NCI-H460 (cell line): ENCODE measurements at regions not wholly inside any gene's neighbourhood (a gene's known extent, or its start where the extent isn't known, plus 50 kb on each side); places are given as distances from the start of the nearest gene placed in this dataset.

Source experiments
- DNase-seq: peaks from one replicate; pipeline ENCODE4 v3.0.0-alpha.2; 2016; ENCODE audit warnings: low read depth; ENCODE audit errors: extremely low read depth

DNA sequence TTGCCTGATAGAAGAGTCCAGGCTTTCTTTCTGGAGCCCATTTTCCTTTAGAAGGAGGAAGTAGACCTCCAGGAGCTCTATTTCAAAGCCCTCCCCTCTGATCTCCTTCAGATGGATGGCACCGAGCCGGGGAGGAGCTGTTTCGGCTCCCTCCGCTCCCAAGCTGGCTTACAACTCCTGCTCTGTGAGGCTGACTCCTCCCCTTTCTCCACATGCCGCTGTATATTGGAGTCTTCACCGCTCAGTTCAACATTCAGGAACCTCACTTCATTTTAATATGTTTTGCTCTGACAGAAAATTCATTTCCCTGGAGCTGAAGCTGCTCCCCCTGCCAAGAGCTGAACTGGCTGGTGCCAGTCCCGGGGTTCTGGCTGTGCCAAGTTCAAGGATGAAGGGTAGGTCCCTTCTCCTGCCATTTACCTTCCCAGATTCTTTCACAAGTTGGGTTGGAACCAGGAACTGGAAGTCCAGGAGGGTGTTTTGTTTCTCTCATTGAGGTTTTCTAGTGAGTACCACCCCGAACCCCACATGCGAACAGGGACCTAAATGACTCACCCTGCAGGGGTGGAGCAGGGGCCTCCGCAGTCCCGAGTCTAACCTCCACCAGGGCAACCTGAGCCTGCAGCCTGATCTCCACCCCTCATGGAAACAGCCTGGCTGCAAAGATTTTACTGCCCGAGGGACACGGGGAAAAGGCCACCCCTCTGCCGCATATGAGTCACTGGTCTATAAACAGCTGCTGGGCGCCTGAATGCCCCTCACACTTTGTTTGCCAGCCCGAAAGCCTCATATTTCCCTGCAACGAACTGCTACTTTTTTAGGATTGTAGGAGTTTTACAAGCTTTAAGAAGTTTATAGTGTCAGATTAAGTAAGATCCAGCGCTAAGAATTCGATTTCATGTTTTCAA lies 68.6 kb upstream of the FOXA2 start:
- no peak for DNase-seq

DNA sequence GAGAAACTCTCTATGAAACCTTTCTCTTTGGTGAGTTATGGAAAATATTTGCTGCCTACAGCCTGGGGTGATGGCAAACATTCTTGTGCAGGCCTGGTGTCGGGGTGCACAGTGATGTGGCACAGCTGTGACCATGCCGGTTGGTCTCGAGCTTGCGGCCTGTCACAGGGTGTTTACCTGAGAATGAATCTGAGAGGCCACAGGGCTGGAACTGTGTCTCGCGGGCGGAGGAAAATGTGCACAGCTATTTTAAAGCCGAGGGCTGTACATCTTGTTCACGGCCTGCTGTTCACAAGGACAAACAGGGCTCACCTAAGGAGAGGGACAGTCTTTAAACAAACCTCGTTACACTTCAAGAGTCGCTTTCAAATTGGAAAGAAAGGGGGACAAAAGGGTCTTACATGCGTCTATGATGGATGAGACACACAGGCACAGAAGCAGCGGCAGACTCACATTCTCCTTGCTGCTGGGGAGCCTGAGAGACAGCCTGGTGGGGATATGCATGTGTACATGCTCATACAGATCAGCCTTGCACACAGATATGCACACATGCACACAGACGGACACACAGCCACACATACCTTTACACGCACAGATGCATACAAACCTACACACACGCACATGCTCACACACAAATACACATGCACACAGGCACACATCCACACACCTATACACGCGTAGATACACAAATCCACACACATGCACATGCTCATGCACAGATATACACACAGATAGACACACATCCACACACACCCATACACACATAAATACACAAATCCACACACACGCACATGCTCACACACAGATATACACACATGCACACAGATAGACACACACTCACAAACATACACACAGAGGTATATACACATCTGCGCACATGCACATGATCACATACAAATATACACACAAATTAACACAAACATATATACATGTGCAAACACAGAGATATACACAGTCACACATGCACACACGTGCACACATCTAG lies 69.6 kb upstream of the FOXA2 start:
- no peak for DNase-seq

DNA sequence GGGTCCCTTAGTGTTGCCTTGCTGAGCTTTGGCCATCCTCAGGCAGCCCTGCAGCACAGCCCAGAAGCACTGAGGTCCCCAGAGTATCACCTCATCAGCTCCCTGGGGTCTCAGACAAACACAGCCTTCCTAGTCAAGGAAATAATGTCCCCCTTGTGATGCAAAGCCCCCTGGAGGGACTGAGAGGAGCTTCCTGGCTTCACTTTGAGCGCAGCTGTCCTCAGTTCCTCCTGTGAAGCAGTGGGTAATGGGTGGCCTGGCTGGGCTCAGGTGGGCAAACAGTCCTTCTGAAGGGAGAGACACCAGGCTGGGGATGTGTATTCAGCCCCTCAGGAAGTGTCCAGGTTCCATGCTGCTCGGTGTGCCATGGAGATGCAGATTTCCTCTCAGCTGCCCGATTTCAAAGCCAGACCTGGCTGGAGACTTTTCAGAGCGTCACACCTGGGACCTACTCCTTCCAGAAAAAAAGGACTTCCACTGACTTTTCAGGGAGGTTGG lies 79.2 kb upstream of the FOXA2 start:
- no peak for DNase-seq

DNA sequence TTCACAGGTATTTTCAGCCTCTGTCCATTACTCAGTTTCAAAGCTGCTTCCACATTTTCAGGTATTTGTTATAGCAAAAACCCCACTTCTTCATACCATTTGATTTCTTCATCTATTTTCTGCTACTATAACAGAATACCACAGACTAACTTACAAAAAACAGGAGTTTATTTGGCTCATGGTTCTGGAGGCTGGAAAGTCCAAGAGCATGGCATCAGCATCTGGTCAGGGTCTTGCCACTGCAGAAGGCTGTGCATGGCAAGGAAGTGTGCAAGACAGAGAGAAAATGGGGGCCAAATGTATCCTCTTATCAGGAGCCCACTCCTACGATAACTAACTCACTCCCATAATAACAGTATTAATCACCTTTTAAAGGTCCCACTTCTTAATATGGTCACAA lies 82.8 kb upstream of the FOXA2 start:
- DNase-seq: no peak

DNA sequence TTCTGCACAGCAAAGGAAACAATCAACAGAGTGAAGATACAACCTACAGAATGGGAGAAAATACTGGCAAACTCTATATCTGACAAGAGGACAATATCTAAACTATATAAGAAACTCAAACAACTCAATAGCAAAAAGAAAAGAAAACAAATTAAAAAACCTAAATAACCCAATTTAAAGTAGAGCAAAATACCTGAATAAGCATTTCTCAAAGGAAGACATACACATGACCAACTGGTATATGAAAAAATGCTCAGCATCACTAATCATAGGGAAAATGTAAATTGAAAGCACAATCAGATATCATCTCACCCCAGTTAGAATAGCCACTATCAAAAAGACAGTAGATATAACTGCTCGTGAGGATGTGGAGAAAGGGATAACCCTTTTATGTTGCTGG lies 87.8 kb upstream of the FOXA2 start:
- DNase-seq: no peak

DNA sequence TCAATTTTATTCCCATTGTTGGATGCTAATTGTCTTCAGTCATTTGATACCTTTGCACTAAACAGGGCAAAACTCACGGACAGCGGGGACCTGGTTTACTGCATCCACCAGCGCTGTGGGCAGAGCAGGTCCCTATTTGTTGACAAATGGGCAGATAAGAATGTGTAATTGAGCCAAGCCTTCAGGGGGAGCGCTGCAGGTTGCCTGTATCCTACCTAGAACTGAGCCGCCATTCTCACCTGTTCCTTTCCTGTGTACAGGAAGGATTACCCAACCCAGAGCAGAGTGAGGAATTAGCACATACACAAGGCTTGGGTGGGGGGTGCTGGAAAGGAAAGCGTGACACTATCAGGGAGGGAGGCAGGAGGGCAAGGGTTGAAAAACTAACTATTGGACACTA lies 89.1 kb upstream of the FOXA2 start:
- no peak for DNase-seq

DNA sequence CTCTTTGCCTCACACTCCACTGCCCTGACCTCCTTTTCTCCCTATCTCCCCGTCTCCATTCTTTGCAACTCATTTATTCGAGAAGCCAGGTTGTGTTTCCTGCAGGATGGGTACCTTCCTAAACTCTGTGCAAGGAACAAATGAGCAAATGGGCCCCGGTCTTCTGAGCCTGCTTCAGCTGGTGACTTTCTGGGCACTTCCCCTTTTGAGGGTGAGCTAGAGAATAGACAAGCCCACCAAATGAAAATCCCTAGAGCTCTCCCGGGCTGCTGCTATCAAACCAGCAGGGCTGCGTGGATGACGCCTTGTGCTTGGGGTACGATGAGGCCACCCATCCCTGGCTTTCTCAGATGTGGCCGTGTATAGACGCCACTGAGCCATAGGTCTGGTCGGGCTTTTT lies 91.0 kb upstream of the FOXA2 start:
- DNase-seq: no peak

DNA sequence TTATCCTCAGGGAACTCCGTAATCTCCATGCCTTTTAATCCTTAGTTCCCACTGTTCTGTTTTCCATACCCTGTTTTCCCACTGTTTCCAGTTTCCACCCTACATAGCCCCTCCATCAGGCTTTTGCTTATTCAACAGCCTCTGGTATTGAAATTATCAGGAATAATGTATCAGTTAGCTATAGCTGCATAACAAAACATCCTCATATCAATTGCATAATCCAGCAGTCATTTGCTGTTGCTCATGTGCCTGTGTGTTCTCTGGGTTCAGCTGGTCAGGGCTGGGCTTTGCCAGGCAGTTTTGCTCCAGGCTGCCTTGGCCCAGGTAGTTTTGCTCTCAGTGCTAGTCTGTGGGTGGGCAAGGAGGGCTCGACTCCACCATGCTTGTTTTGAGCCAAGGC lies 94.3 kb upstream of the FOXA2 start:
- no peak for DNase-seq

DNA sequence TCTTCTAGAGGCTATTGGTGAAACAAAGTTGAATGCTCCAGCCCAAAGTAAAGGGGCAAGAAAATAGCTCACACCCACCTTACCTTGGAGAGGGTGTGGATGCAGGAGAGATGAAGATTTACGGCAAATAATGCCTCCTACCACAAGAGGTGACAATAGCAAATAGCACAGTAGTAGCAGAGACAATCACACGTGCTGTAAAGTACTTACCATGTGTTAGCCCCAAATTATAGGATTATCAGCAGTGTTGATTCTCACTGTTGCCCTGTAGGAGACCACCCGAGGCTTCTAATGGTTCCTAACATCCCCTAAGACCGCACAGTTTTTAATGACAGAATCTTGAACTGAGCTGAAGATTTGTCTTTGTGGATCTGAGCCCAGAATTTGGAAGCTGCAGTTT lies 94.8 kb upstream of the FOXA2 start:
- DNase-seq: no peak

DNA sequence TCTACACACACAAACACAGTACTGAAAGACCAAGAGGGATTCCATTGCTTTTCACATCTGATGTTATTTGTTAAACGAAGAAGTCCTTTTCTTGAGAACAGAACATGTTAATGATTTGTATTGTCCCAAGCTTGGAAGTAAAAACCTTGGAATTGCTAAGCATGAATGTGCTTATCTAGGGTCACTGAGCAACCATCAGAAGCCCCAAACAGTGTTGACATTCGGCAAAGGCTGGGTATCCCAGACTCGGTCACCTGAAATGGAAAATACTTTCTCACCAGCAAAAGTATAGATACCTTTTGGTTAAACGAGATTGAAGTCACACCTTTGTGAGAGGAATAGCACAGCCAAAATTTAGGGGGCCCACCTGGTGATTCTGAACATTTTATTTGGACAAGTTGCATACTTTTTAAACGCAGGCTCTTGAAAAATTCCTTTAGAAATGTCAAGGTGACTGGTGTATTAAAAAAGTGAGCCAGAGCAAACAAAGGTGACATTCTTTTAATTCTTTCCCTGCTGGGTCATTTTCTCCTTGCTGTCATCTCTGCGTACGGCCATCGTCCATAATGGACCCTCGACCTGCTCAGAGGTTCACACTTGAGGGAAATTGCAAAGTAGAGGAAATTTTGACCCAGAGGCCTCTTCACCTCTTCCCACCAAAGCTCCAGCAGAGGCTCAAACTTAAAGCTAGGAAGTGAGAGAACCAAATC lies 95.8 kb upstream of the FOXA2 start:
- DNase-seq: no peak

DNA sequence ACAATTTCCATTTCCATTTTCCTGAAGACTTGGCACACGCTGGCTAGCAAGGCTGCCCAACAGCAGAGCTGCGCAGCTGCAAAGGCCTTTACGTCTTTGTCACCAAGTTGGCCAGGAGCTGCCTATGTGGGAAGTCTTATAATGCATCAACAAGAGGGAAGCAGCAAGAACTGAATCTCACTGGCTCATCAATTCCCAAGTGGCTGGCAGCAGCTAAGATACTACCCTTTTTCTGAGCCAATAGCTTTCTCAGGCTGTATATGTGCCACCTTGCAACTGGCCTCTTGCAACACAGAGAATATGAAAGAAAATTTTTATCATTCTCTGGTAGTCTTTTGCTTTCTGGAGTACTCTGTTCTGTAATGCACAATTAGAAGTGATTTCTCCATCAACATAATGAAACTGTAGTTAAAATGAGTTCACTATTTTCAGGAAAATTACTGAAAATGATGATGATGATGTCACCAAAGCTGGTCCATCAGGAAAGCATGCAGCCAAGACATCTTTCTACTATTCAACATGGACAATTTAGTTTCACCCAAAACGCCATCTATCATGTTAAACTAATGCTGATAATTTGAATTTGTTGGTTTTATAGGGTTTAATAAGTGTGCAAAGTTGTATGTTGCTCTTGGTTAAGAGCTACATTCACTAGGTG lies 97.3 kb upstream of the FOXA2 start:
- no peak for DNase-seq

DNA sequence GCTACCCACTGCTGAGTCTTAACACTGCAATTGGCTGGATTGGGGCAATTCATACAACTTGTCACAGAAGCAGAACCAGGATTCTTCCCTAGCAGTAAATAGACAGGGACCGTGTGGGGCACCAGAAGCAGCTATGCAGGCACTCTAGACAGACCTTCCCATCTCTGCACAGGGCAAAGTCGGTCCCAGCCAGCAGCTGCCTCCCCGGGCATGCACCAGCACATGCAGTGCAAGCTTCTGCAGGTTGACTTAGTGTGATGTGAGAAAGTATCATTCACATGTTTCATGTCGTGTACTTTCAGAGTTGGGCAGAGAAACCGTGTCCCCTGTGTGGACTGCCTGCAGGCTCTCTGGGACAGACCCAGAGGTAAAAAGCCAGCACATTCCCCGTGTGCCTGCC lies 98.0 kb upstream of the FOXA2 start:
- DNase-seq: no peak

DNA sequence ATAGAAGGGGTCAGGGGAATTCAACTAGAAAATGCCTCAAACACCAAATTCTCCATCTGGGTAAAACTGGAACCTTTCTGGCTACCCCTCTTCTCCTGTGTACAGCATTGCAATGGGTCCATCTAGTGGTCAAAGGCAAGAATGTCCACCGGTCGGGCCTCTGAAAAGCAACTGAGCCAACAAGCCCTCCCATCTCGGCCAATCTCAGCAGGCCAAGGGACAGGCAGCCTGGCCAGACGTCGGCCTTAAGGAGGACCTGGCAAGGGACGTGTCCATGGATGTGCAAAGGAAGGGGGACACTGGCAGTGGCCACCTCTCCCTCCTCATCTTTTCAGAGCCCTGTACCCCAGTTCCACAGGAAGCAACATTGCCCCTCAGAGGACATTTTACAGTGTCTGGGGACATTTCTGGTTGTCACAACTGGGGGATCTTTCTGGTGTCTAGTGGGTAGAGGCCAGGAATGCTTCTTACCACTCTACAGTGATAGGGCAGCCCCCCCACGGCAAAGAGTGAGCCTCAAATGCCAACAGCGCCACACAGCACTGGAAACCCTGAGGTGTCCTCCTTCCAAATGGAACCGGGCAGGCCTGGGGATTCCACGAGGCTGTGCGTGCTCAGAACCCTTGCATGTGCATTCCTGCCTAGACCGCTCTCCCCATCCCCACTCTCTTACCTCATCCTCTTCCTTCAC lies 99.8 kb upstream of the FOXA2 start:
- DNase-seq: peak; percentile 67

DNA sequence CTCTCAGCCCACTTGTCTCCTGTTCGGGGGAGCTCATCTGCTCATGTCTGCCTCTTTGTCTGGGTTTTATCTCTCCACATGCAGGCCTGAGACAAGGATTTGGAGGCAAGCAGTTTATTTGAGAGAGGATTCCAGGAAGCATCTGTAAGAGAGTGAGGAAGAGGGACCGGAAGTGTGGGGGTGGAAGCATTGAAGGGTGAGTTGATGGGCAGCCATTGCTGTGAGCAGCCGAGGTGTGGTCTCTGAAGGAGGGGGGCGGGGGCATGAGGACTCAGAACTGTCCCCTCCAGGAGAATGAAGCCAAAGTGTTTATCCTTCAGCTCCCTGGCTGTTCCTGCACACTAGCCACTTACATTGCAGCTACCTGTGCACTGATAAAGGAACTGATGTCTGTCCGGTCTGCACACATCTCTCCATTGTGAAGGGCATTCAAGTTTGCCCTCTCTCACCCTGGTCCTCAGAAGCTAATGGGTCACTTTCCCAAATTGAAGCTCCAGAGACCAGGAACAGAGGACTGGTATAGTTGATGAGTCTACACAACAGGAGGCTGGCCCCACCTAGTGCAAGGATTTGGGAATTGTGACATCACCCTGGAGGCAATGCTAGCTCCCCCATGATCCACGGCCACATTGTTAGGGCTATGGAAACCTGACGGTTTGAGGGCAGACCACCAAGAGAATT lies 100.5 kb upstream of the FOXA2 start:
- DNase-seq: no peak

DNA sequence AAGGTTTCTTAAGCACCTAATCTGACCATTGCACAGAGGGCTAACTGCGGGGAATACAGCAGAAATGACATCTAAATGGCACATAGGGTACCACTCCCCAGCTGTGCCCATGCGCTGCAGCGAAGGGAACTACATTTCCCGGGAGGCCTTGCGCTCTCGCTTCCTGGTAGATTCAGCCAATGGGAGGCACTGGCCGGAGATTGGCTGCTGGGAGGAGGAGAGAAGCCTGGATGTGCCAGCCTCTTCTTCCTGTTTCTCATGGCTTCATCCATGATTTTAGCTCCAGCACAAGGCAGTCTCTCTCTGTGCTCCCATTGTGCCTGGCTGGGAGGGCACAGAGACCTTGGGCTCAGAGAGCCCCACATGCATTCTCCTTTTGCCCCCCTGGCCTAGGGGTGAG lies 101.7 kb upstream of the FOXA2 start:
- DNase-seq: peak; percentile 38

DNA sequence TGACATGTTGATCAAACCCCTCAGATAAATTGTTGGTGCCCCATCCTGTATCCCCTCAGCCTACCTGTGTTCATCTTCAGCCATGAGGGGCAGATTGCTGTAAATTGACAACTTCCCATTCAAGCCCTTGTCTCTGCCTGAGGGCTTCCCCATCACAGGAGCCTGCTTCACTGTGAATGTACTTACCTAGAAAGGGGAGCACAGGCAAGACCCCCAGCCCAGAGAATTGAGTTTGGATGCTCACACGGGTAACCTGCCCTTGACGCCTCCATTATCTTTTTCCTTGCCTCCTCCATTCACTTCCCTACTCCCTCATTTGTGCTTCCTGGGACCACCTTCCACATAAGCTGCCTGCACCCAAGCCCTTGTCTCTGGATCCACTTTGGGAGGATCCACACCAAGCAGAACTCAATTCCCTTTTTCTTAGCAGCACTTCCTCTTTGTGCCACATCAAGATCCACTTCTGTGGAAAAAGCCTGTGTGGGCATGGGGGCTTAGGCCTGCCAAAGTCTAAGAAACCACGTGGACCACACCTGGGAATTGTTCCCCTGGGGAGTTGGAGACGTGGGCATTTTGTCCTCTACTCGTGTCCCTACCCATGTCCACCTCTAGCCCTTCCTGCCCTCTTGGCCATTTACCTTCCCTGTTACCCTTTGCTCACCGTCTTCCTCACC lies 103.4 kb upstream of the FOXA2 start:
- DNase-seq: no peak

DNA sequence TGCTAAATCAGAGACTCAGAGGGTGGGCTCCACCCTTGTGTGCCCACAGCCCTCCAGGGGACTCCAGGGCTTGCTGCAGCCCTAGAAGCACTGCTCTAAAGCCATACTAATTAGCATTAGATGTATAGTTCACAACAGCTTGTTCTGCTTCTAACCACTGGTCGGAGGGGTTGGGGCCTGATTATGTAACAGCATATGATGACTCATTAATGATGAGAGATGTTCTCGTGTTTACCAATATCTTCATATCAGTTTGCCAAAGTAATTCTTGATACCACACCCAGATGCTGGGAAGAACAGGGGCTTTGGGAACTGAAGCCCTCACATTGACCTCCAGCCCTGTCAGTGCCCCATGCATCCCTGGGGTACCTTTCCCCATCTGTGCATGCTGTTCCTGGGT lies 104.1 kb upstream of the FOXA2 start:
- DNase-seq: no peak

DNA sequence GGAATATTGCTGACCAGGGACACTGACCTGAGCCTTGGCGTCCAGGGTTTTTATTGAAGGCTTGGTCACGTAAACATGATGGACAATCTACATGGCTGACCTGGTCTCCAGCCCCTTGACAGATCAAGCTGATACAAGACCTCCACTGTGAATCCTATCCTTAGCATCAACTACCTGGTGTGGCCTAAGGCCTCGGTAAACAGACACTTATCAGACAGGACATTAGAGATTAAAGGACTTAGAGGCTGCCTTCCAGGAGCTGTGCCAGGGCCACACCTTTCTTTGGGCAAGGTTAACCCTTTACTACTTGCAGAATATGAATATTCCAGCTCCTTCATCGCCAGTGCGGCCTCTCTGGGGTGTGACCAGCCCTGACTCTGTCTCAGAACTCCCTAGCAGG lies 104.9 kb upstream of the FOXA2 start:
- no peak for DNase-seq

DNA sequence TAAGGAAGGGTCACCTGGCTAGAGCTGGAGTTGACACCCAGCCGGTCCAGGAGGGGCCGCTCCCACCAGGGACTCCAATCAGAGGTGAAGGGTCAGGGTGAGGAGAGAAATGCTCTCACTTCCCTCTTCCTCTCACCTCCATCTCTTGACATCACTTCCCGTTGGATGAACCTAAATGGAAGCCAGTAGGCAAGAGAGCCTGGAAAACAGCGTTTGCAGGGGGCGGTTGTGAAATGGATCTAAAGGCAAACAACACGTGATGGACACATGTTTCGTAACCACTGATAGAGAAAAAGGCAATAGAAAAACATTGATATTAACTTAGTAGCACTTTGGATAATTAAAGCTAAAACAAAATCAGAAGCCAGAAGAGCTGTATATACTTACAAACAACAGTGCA lies 105.6 kb upstream of the FOXA2 start:
- DNase-seq: no peak
